Epithelial cell of prostate (primary cell): ENCODE measurements at regions not wholly inside any gene's neighbourhood (a gene's known extent, or its start where the extent isn't known, plus 50 kb on each side); places are given as distances from the start of the nearest gene placed in this dataset.

Experiments
- DNase-seq: peaks from one replicate; pipeline ENCODE4 v3.0.0-alpha.2; 2011; ENCODE audit warnings: low read depth, low spot score
- H3K27ac ChIP-seq: fragments of 450-650 bp; 2 replicates; pipeline ENCODE4 v1.5.1; 2017; ENCODE audit warnings: mild to moderate bottlenecking

DNA sequence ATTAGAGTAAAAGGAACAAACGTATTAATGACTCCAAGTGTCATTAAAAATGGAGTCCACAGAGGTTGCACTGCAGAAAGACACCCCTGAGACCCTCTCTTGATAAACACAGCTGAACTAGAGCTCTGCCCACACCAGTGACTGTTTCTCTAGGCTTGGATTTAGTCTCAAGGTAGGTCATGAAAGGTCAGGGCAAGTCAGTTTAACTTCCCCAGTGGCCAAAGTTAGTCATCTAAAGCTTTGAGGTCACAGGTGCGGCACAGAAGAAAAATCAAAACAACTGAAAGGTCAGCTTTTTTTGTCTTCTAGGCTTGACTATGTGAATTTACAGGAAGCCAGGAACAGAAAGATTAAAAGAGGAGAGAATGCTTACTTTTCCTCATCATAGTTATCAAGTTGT is 749.6 kb downstream of the RAB28 start:
- H3K27ac ChIP-seq, result no peak overlapping the region

DNA sequence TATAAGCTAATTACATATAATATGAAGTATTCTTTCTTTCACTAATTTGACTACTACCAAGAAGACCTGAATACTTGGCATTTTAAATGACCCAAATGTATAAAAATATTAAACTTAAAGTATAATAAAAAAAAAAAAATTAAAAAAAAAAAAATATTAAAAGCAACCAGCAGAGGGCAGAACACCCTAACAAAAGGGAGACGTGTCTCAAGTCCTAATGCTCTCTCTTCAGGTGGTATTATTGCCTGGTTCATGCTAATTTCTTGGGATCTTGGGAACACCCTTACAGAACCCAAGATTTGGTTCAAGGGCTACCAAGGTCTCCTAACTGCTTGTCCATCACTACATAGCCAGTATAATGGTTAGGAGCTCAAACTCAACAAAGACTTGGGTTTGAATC is 754.8 kb downstream of the RAB28 start:
- no peak for DNase-seq
- no peak overlapping the region for H3K27ac ChIP-seq

More for the DNA sequence above, 749.6 kb downstream of the RAB28 start:
- no peak for DNase-seq

DNA sequence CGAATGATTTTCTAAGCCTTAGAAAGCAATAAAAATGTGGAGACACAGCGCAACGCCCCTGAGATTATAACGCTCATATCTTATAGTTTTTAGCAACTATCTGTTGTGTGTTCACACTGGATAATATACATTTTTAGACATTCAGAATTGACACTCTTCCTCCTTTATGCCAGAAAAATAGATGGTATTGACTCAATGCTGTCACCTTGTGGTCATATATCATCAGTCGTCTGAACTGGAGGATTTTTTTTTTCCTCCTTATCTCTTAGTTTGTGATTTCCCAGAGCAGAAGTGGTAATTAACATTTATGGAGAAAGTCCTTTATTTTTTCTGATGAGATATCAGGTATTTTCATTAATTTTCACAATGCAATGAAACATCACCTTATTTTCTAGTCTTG is 759.6 kb downstream of the RAB28 start:
- H3K27ac ChIP-seq, result no peak overlapping the region
- DNase-seq, result no peak

DNA sequence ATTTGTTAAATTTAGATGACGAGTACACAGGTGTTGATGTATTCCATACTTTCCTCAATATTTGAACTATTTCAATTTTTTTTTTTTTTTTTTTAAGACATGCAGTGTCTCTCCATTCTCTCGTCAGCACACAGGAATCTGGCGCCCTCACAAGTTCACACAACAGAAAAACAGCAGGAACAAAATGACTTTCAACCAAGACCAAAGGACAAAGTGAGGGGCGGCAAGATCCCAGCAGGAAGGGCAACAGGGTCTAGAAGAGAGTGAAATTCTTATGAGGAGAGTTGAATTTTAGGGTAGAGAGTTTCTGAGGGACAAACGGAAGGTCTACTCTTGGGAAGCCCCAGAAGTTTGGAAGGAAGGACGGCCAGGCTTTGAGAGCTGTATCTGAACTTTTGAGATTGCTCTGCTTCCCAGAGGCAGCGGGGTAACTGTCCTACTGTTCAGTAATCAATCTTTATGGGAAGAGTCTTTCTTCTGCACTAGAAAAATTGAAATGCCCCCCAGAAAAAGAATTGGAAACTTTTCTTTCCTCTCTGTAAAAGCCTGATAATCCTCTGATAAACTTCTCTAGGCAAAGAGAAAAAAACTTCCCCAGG is 760.2 kb downstream of the RAB28 start:
- no peak overlapping the region for H3K27ac ChIP-seq
- DNase-seq, result no peak

DNA sequence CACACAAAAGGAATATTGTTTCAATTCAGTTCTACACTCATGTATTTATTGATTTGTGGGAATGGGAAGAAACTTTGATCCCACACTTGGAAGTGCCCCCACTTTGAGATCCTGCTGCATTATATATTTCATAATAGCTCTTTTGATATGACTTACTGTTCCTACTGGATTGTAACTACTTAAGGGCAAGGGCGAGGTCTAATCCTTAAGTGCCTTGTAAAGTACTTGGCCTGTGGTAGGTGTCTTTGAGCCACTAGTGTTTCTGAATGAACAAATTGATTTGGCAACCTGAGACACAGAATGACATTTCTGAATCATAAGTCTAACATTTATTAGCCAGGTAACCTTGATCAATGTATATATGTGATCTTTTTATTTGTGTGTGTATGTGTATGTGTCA is 767.2 kb downstream of the RAB28 start:
- no peak overlapping the region for H3K27ac ChIP-seq
- no peak for DNase-seq

DNA sequence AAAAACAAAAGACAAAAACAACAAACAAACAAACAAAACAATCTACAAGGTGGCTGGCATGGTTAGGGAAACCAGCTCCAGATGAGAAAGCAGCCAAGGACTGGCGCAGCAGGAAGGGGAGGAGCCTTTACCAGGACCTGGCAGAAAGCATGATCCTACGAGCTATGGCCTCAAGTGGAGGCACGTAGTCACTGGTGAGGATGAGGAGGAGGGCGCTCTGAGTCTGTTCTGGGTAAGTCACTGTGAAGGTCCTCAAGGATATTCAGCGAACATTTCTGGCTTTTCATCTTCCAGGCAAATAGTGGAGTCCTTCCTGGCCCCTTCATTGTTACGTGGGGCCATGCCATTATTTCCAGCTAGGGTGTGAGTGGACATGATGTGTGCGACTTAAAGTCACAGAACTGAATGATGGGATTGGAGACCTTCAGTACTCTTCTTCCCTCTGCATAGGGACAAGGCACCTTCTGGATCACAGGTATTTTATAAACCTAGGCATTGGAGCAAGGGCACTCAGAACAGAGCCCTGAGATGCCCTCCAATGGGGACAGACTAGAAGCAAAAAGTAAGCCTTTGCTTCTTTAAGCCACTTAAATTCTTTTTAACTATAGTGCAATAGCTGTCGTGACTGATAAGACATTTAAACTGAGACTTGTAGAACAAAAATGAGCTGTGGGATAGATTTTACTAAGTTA is 771.3 kb downstream of the RAB28 start:
- H3K27ac ChIP-seq, result no peak overlapping the region
- DNase-seq, result no peak

DNA sequence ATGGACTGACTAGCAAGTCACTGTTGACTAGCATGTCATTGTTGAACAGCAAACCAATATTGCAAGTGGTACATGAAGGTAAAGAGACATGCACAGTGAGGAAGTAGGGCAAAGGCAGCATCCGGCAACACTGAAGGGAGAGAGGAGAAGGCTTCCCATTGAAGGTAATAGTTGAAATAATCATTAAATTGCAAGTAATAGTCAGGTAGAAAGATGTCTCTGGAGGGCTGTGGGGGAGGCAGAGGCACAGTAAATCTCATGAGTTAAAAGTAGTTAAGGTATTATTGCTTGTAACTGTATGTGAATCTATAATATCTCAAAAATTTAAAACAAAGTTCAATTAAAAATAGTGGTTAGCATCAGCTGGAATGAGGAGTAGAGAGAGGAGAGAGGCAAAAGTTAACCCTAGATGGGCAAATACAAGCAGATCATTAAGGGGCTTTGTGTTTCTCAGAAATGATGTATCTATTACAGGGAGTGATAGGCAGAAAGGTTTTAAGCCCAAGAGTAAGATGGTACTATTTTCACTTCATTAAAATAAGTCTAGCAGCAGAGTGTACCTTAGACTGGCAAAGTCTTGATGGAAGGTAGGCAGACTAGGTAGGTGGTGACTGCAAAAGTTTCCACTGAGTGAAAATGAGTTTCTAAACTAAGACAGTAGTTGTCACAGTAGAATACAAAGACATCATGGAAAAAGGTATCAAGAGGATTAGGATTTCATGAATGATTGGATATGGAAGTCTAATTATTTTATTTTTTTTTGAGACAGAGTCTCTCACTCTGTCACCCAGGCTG is 776.6 kb downstream of the RAB28 start:
- H3K27ac ChIP-seq, result no peak overlapping the region
- DNase-seq, result no peak

DNA sequence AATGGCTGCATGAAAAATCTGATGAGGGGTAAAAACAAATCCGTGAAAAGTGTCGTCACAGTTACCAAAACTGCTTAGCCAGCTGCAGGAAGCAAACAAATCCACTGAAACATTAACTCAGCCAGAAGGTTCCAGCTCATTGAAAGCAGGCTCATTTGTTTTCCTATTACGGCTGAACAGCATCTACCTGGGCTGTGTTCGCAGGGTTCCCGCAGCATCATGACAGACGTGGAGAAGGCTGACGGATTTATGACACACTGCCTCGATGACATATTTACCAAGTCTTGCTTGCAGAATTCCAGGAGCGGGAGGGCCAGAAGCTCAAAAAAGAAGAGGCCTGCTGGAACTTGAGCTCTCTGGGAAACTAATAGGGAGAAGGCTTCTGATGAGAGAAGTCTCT is 781.1 kb downstream of the RAB28 start:
- H3K27ac ChIP-seq, result no peak overlapping the region
- DNase-seq, result no peak

DNA sequence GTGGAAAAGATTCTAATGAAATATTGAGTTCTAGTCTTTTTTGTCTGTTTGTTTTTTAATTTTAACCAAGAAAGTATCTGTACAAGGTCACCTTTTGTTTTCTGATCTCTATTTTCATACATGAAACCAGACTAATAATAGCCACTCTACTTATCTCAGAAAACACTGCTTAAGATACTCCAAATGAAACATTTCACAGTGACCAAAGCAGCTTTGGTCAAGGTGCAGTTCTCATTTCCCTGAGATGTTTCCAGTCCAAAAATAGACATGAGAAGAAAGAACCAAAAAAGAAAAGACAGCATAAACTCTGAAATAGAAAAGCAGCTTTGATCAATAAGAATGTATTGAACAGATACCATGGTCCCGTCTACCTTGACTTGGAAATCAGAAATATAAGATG is 782.8 kb downstream of the RAB28 start:
- DNase-seq, result no peak
- no peak overlapping the region for H3K27ac ChIP-seq

DNA sequence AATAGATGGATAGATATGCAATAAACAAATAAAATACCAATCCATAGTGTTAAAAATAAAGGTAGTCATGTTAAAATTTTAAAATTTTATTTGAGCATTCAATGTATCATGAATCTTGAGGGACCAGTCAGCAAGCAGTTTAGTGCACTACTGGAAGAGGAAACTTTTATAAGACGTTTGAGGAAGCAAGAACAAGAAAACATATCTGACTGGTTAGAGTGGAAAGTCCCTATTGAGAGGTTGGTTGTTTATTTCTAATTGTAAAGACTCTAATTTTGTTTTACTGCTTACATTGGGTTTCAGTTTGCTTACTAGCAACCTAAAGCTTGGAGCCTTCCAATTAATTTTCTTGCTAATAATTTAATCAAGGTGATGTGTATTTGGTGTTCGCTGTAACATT is 786.2 kb downstream of the RAB28 start:
- no peak overlapping the region for H3K27ac ChIP-seq
- no peak for DNase-seq

DNA sequence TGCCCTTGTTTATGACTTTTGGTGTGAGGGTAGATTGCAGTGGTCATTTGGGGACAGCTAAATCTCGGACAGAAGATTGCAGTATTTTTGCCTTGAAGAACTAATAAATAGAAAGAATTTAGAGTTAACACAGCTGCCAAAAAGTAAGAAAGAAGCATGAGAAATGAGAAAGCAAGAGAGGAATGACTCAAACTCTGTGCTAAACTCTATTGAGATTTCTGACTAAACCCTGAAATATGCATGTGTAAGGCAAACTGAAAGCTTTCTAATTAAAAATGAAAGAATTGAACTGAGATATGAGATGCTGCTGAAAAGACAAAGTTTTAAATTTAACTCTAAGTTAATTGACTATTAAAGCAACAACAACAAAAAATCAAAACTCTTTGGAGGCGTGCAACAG is 791.3 kb downstream of the RAB28 start:
- DNase-seq, result no peak
- no peak overlapping the region for H3K27ac ChIP-seq

DNA sequence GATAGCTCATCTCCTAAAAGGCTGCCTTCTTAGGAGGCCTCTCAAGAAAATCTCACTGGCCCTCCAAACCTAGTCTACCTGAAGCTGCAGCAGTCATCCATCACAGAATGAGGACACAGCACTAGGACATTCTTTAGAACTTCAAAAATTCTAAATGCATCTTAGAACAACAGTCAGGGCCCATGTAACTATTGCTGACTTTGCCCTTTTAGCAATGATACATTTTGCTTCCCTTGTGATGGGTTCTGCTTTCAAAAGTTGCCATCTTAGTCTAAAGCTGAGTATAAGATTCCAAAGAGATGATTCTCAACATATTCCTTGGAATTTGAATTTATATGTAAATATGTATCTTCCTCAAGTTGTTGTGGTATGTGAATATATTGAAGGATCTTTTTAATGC is 793.0 kb downstream of the RAB28 start:
- no peak for DNase-seq
- H3K27ac ChIP-seq, result no peak overlapping the region

DNA sequence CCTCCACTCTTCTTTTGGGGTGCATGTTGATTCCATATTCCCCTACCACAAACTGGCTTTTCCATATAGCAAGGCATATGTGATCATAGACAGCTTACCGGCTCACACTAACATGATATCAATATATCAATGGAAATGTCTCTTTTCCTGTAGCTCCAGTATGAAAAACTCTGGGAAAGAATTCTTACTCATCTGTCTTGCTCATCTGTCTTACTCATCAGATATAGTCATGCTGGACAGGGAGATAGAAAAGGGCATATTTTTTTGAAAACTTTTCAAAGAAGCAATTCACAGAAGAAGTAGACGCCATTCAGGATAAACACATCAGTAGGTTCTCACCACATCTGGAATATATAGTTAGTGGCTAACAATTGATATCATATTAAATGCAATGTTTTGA is 794.7 kb downstream of the RAB28 start:
- no peak for DNase-seq
- H3K27ac ChIP-seq, result no peak overlapping the region

DNA sequence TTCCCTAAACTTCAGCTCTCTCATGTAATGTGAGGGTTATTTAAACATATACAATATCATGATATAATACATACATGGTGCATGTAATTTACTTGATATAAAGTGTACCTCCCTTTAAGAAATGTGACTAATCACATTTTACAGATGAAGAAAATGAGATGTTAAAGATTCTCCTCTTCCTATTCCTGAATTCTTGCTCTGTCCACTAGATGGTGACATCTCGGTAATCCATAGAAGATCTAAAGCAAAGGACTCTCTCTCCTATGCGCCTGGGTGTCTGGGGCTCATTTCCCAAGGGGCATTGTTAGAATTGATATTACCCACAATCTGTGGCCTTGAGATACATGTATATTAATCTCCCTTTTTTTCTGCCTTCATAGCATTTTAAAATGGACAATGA is 804.9 kb downstream of the RAB28 start:
- no peak overlapping the region for H3K27ac ChIP-seq
- DNase-seq, result no peak

DNA sequence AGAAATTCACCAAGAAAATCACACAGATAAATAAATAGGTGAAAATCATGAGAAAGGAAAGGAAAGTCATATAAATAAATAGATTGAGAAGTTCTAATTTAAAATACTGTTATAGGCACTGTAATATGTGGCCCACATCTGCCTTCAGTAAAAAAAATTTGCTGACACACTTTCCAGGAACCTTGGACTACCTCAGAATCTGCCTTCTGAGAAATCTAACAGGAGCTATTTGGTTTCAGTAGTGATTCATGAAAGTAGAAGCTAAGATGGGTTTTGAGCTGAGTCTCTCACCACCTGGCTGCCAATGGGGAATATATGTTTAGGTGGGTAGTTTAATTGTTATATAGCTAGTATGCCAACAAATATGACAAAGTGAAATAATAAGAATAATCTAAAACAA is 810.0 kb downstream of the RAB28 start:
- no peak overlapping the region for H3K27ac ChIP-seq
- no peak for DNase-seq

DNA sequence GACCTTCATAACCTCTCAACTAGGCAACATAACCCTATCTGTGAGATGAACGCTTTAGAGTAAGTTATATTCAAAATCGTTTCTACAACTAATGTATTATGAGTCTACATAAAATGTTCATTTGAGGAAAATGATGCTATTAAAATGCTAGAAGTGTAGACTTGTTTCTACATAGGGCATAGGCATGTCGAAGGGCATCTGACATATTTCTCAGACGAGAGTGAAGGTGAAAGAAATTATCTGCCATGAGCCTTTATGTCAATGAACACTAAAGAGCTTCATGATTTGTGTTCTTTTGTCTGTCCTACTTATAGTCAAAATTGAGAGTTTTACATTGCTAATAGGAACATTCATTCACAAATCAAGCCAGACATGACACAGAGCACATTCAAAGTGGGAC is 811.8 kb downstream of the RAB28 start:
- no peak overlapping the region for H3K27ac ChIP-seq
- no peak for DNase-seq

DNA sequence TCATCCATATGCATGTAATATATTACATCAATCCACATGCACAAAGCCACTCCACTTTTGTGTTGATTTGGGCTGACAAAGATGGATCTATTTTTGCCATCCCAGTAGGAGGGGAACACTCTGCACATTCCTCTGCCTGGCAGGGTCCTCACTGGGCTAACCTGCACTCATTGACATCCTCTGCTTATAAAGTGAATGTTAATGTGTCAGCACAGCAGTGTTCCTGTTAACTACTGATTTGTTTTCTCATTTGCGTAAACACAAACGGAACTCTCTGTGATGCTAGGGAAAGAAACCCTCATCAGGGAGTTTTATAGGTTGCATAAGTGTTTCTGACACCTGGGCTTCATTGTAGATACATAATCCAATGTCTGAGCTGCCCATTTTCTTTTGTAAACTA is 826.0 kb downstream of the RAB28 start:
- H3K27ac ChIP-seq, result no peak overlapping the region
- DNase-seq, result no peak

DNA sequence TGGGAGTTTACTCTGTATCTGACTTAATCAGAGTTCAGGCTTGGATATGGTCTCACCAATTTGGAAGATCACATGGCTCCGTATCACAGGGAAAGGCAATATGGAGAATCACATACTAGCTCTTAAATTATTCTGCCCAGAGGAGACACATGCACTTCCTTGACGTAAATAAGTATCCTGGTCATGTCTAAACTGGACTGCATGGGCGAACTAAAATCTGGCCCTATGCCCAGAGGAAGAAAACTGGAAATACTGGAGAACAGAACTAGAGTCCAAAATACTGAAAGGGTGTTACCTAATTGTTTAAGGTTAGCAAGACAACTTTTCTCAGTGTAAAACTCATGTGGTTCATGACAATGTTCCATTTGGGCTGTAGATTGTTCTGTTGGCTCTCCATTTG is 832.3 kb downstream of the RAB28 start:
- peak; percentile 36 for DNase-seq
- H3K27ac ChIP-seq, result no peak overlapping the region

DNA sequence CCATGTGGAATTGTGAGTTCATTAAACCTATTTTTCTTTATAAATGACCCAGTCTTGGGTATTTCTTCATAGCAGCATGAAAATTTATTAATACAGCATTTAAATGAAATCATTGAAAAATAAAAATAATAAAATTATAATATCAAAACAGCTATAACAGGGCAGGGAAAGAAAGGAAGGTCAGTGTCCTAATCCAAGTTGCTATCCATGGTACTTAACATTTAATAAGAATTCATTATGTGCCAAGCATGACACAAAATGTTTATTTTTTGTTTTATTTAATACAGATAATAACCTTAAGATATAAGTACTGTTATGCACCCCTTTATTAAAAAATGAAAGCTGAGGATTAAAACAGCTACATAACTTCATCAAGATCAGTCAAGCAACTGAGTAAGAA is 838.4 kb downstream of the RAB28 start:
- DNase-seq, result no peak
- no peak overlapping the region for H3K27ac ChIP-seq

DNA sequence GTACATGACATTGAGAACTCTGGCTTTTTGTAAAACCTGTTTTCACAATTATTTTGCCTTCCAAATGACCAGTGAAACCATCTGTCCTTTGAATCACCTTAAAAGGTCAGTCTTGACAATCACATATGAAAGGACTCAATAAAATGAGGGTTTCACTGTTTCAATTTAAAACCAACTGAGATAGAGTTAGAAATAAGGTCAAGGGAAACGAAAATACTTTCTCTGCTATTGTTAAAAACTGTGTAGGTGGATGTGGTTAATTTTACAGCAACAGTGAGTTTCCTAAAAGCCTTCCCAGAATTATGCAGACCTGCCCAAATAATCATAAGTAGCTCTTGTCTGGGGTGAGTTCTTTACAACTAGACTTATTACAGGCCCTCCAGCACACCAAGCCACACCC is 839.9 kb downstream of the RAB28 start:
- no peak overlapping the region for H3K27ac ChIP-seq
- no peak for DNase-seq

DNA sequence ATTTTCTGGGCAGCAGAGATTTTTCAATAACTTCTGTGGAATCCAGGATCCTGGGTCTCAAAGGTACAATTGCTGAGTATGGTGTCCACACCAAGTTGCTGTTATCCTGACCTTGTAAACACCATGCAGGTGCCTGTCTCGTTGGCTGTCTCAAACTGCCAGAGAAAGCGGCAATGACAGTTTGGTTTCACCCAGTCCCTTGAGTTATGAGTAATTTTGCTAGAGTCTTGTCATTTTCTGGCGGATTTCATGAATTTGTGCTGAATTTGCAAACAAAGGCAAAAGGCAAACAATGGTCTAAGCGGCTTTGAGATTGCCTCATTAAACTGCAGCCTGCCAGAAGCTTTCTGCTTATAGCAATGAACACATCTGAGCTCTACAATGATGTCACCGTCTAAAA is 847.9 kb downstream of the RAB28 start:
- H3K27ac ChIP-seq, result no peak overlapping the region
- no peak for DNase-seq

DNA sequence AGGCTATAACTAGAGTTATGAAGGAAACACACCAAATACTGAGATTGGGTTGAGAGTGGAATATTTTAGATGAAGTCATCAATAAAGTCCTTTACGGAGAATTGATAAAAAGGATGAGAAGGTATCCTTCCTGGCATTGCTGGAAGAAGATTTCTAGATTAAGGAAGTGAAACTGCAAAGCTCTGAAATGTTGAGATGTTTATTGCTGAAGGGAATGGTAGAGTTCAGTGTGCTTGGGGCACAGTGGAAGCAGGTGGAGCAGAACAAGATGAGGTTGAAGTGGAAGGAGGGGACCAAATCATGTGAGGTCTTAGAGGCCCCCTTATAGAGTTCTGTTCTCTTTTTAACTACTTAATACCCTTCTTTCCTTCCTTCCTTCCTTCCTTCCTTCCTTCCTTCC is 848.5 kb downstream of the RAB28 start:
- no peak overlapping the region for H3K27ac ChIP-seq
- no peak for DNase-seq
